ENCODE measurements at regions not wholly inside any gene's neighbourhood (a gene's known extent, or its start where the extent isn't known, plus 50 kb on each side); places are given as distances from the start of the nearest gene placed in this dataset.

DNA sequence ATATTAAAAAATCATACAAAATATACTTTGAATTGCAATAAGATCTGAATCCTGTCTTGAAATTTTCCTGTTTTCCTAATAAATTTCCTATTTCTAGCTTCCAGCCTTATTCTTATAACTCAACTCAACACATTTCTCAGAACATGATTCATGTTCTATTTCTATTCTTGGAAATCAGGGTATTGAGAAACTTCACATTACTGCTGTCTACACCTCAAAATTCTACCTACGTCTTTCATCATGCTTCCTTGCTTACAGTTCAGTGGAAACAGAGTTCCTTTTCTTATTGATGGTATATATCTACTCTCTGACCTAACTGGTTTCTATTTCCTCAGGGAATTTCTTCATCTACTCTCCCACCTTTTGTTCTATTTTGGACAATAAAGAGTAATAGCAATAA, 2139.0 kb downstream of the ARAP2 start (continued):
- TF ChIP-seq, protein P1, sequence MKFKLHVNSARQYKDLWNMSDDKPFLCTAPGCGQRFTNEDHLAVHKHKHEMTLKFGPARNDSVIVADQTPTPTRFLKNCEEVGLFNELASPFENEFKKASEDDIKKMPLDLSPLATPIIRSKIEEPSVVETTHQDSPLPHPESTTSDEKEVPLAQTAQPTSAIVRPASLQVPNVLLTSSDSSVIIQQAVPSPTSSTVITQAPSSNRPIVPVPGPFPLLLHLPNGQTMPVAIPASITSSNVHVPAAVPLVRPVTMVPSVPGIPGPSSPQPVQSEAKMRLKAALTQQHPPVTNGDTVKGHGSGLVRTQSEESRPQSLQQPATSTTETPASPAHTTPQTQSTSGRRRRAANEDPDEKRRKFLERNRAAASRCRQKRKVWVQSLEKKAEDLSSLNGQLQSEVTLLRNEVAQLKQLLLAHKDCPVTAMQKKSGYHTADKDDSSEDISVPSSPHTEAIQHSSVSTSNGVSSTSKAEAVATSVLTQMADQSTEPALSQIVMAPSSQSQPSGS (IDR thresholded peaks at IDR 0.05; ENCODE audit: low read length): no peak
- TF ChIP-seq RNF2 (IDR thresholded peaks at IDR 0.05; ENCODE audit: borderline replicate concordance, low read depth, low read length, missing control alignments, poor library complexity, severe bottlenecking): no peak
- TF ChIP-seq HDAC2 (IDR thresholded peaks at IDR 0.05; ENCODE audit: borderline replicate concordance in 1 of 2, low read depth in 2 of 2, low read length in 2 of 2): no peak
- TF ChIP-seq CTBP2 (IDR thresholded peaks at IDR 0.05; ENCODE audit: borderline replicate concordance, insufficient read depth, insufficient read length, low read length): no peak
- no peak for TF ChIP-seq KDM1A (IDR thresholded peaks at IDR 0.05; ENCODE audit: borderline replicate concordance, low read length)
- TF ChIP-seq TCF12 (IDR thresholded peaks at IDR 0.05; ENCODE audit: low read depth, low read length): no peak
- TF ChIP-seq CBX5 (IDR thresholded peaks at IDR 0.05; ENCODE audit: low read depth, low read length): no peak
- no peak for TF ChIP-seq SIX5 (IDR thresholded peaks at IDR 0.05; ENCODE audit: low read depth, low read length)
- TF ChIP-seq SP4 (IDR thresholded peaks at IDR 0.05; ENCODE audit: low read length): no peak
- no peak for TF ChIP-seq KDM4A (IDR thresholded peaks at IDR 0.05; ENCODE audit: low read depth, low read length, severe bottlenecking)
